IPS DF 6.9 (cell line): ENCODE measurements at regions not wholly inside any gene's neighbourhood (a gene's known extent, or its start where the extent isn't known, plus 50 kb on each side); places are given as distances from the start of the nearest gene placed in this dataset.

Experiments used
- DNase-seq: peaks from one replicate; pipeline ENCODE4 v3.0.0-alpha.2; 2013; ENCODE audit warnings: low read depth, low spot score
- H3K27ac ChIP-seq: one replicate; pipeline ENCODE4 v1.5.1; 2013; ENCODE audit warnings: low read length, control low read depth
- H3K27me3 ChIP-seq: 2 replicates; pipeline ENCODE4 v1.6.1; 2013; ENCODE audit warnings: mild to moderate bottlenecking, low read length; ENCODE audit not compliant: control insufficient read depth, insufficient read depth
- H3K36me3 ChIP-seq: 2 replicates; pipeline ENCODE4 v1.6.1; 2013; ENCODE audit warnings: low read length; ENCODE audit not compliant: control insufficient read depth, insufficient read depth
- H3K4me1 ChIP-seq: 2 replicates; pipeline ENCODE4 v1.6.1; 2013; ENCODE audit warnings: low read length; ENCODE audit not compliant: control insufficient read depth, insufficient read depth
- H3K4me3 ChIP-seq: 2 replicates; pipeline ENCODE4 v1.5.1; 2013; ENCODE audit warnings: mild to moderate bottlenecking, low read length
- H3K9me3 ChIP-seq: 2 replicates; pipeline ENCODE4 v1.6.1; 2013; ENCODE audit warnings: low read length, inconsistent platforms; ENCODE audit not compliant: control insufficient read depth, insufficient read depth
- WGBS: extraction: QIAGEN DNeasy Blood & Tissue Kit; methylation state at CpG from one replicate; pipeline ENCODE4 v1.1.7; 2013; ENCODE audit warnings: mixed read lengths, missing lambda C conversion rate; ENCODE audit not compliant: insufficient read length, insufficient coverage; 5-methylcytosine and 5-hydroxymethylcytosine counted together

GRCh38 chr1:191350938-191351337, 807.3 kb upstream of the RGS18 start:
- Histone ChIP-seq H3K4me1 (no peaks in the 10 kb centered on the region), H3K36me3 (no peaks in the 10 kb centered on the region), H3K27ac (no peak overlapping the region), H3K27me3 (no peaks in the 10 kb centered on the region), H3K4me3 (no peak overlapping the region), H3K9me3 (no peaks in the 10 kb centered on the region)
- no peak for DNase-seq
- WGBS: no CpG with 5 or more reads among the region's 1 CpG

GRCh38 chr1:191358724-191359123, 799.5 kb upstream of the RGS18 start:
- no peaks in the 10 kb centered on the region for H3K4me1 ChIP-seq
- no CpG with 5 or more reads among the region's 1 CpG for WGBS
- no peaks in the 10 kb centered on the region for H3K36me3 ChIP-seq
- no peaks in the 10 kb centered on the region for H3K27me3 ChIP-seq
- DNase-seq: no peak
- no peak overlapping the region for H3K27ac ChIP-seq
- no peak overlapping the region for H3K4me3 ChIP-seq
- H3K9me3 ChIP-seq: no peaks in the 10 kb centered on the region

GRCh38 chr1:191366686-191367085, 791.6 kb upstream of the RGS18 start:
- Histone ChIP-seq H3K27ac (no peak overlapping the region), H3K4me1 (no peaks in the 10 kb centered on the region), H3K9me3 (no peaks in the 10 kb centered on the region), H3K36me3 (no peaks in the 10 kb centered on the region), H3K27me3 (no peaks in the 10 kb centered on the region), H3K4me3 (no peak overlapping the region)
- DNase-seq: no peak
- no CpG with 5 or more reads among the region's 1 CpG for WGBS

- Histone ChIP-seq H3K27ac (no peak overlapping the region), H3K4me3 (no peak overlapping the region)
- no CpG with 5 or more reads among the region's 12 CpGs for WGBS
Observed at GRCh38 chr1:191368891-191369654, 789.2 kb upstream of the RGS18 start.

GRCh38 chr1:191371626-191372025, 786.6 kb upstream of the RGS18 start:
- H3K36me3 ChIP-seq: no peaks in the 10 kb centered on the region
- H3K4me1 ChIP-seq: no peaks in the 10 kb centered on the region
- no peaks in the 10 kb centered on the region for H3K9me3 ChIP-seq
- DNase-seq: no peak
- H3K4me3 ChIP-seq: no peak overlapping the region
- H3K27ac ChIP-seq: no peak overlapping the region
- no CpG with 5 or more reads among the region's 3 CpGs for WGBS
- H3K27me3 ChIP-seq: no peaks in the 10 kb centered on the region

More at GRCh38 chr1:191368891-191369654, 789.2 kb upstream of the RGS18 start:
- Histone ChIP-seq H3K9me3 (no peaks in the 10 kb centered on the region), H3K27me3 (no peaks in the 10 kb centered on the region), H3K4me1 (no peaks in the 10 kb centered on the region), H3K36me3 (no peaks in the 10 kb centered on the region)
- DNase-seq: no peak

- Histone ChIP-seq H3K36me3 (no peaks in the 10 kb centered on the region), H3K4me3 (no peak overlapping the region), H3K4me1 (no peaks in the 10 kb centered on the region), H3K27me3 (no peaks in the 10 kb centered on the region), H3K27ac (no peak overlapping the region), H3K9me3 (no peaks in the 10 kb centered on the region)
- DNase-seq: no peak
Observed at GRCh38 chr1:191388283-191388682, 770.0 kb upstream of the RGS18 start.

GRCh38 chr1:191396622-191397021, 761.6 kb upstream of the RGS18 start:
- DNase-seq: no peak
- no peaks in the 10 kb centered on the region for H3K36me3 ChIP-seq
- H3K4me1 ChIP-seq: no peaks in the 10 kb centered on the region
- H3K4me3 ChIP-seq: no peak overlapping the region
- H3K27ac ChIP-seq: no peak overlapping the region
- no peaks in the 10 kb centered on the region for H3K27me3 ChIP-seq
- no CpG with 5 or more reads among the region's 5 CpGs for WGBS
- no peaks in the 10 kb centered on the region for H3K9me3 ChIP-seq

GRCh38 chr1:191398551-191398950, 759.7 kb upstream of the RGS18 start:
- H3K9me3 ChIP-seq: no peaks in the 10 kb centered on the region
- no peak for DNase-seq
- H3K4me1 ChIP-seq: no peaks in the 10 kb centered on the region
- H3K27ac ChIP-seq: no peak overlapping the region
- no peak overlapping the region for H3K4me3 ChIP-seq
- H3K27me3 ChIP-seq: no peaks in the 10 kb centered on the region
- no CpG with 5 or more reads among the region's 4 CpGs for WGBS
- no peaks in the 10 kb centered on the region for H3K36me3 ChIP-seq

- H3K27ac ChIP-seq: no peak overlapping the region
- H3K36me3 ChIP-seq: no peaks in the 10 kb centered on the region
- H3K9me3 ChIP-seq: no peaks in the 10 kb centered on the region
- no peak for DNase-seq
- H3K4me1 ChIP-seq: no peaks in the 10 kb centered on the region
- no peak overlapping the region for H3K4me3 ChIP-seq
- H3K27me3 ChIP-seq: no peaks in the 10 kb centered on the region
- no CpG with 5 or more reads among the region's 3 CpGs for WGBS
Observed at GRCh38 chr1:191405417-191405816, 752.8 kb upstream of the RGS18 start.

- H3K9me3 ChIP-seq: no peaks in the 10 kb centered on the region
- no peaks in the 10 kb centered on the region for H3K4me1 ChIP-seq
- no peak for DNase-seq
- no peak overlapping the region for H3K4me3 ChIP-seq
- H3K36me3 ChIP-seq: no peaks in the 10 kb centered on the region
- H3K27me3 ChIP-seq: no peaks in the 10 kb centered on the region
- no CpG with 5 or more reads among the region's 2 CpGs for WGBS
- H3K27ac ChIP-seq: no peak overlapping the region
Observed at GRCh38 chr1:191414981-191415640, 743.2 kb upstream of the RGS18 start.

- H3K27ac ChIP-seq: no peak overlapping the region
- H3K4me3 ChIP-seq: no peak overlapping the region
- no peaks in the 10 kb centered on the region for H3K9me3 ChIP-seq
- WGBS: no CpG with 5 or more reads among the region's 1 CpG
- no peaks in the 10 kb centered on the region for H3K4me1 ChIP-seq
- no peak for DNase-seq
- H3K27me3 ChIP-seq: no peaks in the 10 kb centered on the region
- no peaks in the 10 kb centered on the region for H3K36me3 ChIP-seq
Observed at GRCh38 chr1:191419842-191420241, 738.4 kb upstream of the RGS18 start.
